HepG2 (cell line): ENCODE measurements at regions not wholly inside any gene's neighbourhood (a gene's known extent, or its start where the extent isn't known, plus 50 kb on each side); places are given as distances from the start of the nearest gene placed in this dataset.

Experiments
- BRCA1 ChIP-seq: sonication (generic); formaldehyde crosslinking; IDR thresholded peaks from 2 replicates; pipeline ENCODE4 v1.4.0; 2020; ENCODE audit warnings: missing genetic modification reagents
- CEBPG ChIP-seq: IDR thresholded peaks from 2 replicates; pipeline ENCODE4 v1.6.1; 2016
- CHCHD3 ChIP-seq: sonication (generic); formaldehyde crosslinking; IDR thresholded peaks from 2 replicates; pipeline ENCODE4 v1.8.0; 2022; ENCODE audit warnings: mild to moderate bottlenecking, missing genetic modification reagents, moderate library complexity
- FOXK1 ChIP-seq: sonication (generic); formaldehyde crosslinking; IDR thresholded peaks from 2 replicates; pipeline ENCODE4 v1.4.0; 2020; ENCODE audit warnings: low read depth, missing genetic modification reagents, borderline replicate concordance
- GLMP ChIP-seq: sonication (generic); formaldehyde crosslinking; IDR thresholded peaks from 2 replicates; pipeline ENCODE4 v1.9.0; 2021; ENCODE audit warnings: missing genetic modification reagents, mild to moderate bottlenecking, borderline replicate concordance
- GRHL1 ChIP-seq: sonication (generic); formaldehyde crosslinking; conservative IDR thresholded peaks from 2 replicates; pipeline ENCODE4 v1.8.0; 2022; ENCODE audit warnings: missing genetic modification reagents
- HHEX ChIP-seq: IDR thresholded peaks from 2 replicates; pipeline ENCODE4 v1.6.1; 2016; ENCODE audit warnings: control low read depth
- HIVEP1 ChIP-seq: sonication (generic); formaldehyde crosslinking; IDR thresholded peaks from 2 replicates; pipeline ENCODE4 v1.4.0; 2020; ENCODE audit warnings: mild to moderate bottlenecking, missing genetic modification reagents
- HNRNPUL1 ChIP-seq: fragments of 200-400 bp; formaldehyde crosslinking; IDR thresholded peaks from 2 replicates; pipeline ENCODE4 v1.6.1; 2017; ENCODE audit warnings: low read depth, mild to moderate bottlenecking, low read length, moderate library complexity
- MTA3 ChIP-seq: sonication (generic); formaldehyde crosslinking; IDR thresholded peaks from 2 replicates; pipeline ENCODE4 v1.4.0; 2020; ENCODE audit warnings: missing genetic modification reagents
- MXD4 ChIP-seq: IDR thresholded peaks from 2 replicates; pipeline ENCODE4 v1.6.1; 2016; ENCODE audit warnings: mild to moderate bottlenecking, missing biosample characterization, missing genetic modification reagents
- MXI1 ChIP-seq: IDR thresholded peaks from 3 replicates; pipeline ENCODE4 v1.6.1; 2012; ENCODE audit warnings: low read depth, low read length, inconsistent platforms, borderline replicate concordance
- NFRKB ChIP-seq: fragments of 450-650 bp; IDR thresholded peaks from 2 replicates; pipeline ENCODE4 v1.6.1; 2017
- NFYC ChIP-seq: IDR thresholded peaks from 2 replicates; pipeline ENCODE4 v1.6.1; 2016; ENCODE audit warnings: missing genetic modification reagents, missing compliant biosample characterization
- NR2F6 ChIP-seq, 2 experiments: IDR thresholded peaks; 2 replicates each; pipeline ENCODE4 v1.6.1; 2016; ENCODE audit warnings: antibody characterized with exemption in 1 of 2, mild to moderate bottlenecking in 1 of 2
- PLRG1 ChIP-seq: fragments of 450-650 bp; conservative IDR thresholded peaks from 2 replicates; pipeline ENCODE4 v1.6.1; 2016
- ZEB1 ChIP-seq: IDR thresholded peaks from 2 replicates; pipeline ENCODE4 v1.6.1; 2012; ENCODE audit warnings: mild to moderate bottlenecking, low read depth, inconsistent platforms; ENCODE audit not compliant: insufficient replicate concordance
- ZFAT ChIP-seq: sonication (generic); formaldehyde crosslinking; conservative IDR thresholded peaks from 2 replicates; pipeline ENCODE4 v1.8.1; 2023; ENCODE audit warnings: missing genetic modification reagents, inconsistent platforms
- ZNF670 ChIP-seq: sonication (generic); formaldehyde crosslinking; IDR thresholded peaks from 2 replicates; pipeline ENCODE4 v1.8.0; 2022; ENCODE audit warnings: mild to moderate bottlenecking, missing genetic modification reagents, borderline replicate concordance
- TF ChIP-seq, protein P1 (sequence below): IDR thresholded peaks from 2 replicates; pipeline ENCODE4 v1.6.1; 2012; ENCODE audit warnings: inconsistent platforms
- TF ChIP-seq, protein P2 (sequence below): sonication (generic); formaldehyde crosslinking; IDR thresholded peaks from 2 replicates; pipeline ENCODE4 v1.9.0; 2021; ENCODE audit warnings: mild to moderate bottlenecking, missing genetic modification reagents
- TF ChIP-seq, protein P3 (sequence below): sonication (generic); formaldehyde crosslinking; IDR thresholded peaks from 2 replicates; pipeline ENCODE4 v1.5.0; 2020; ENCODE audit warnings: mild to moderate bottlenecking, low read depth, missing genetic modification reagents, borderline replicate concordance

GRCh38 chr18:31232775-31233424 lies 70.2 kb upstream of the DSC1 start (continued):
- no peak for TF ChIP-seq GLMP (CRISPR knock-in tag)
- no peak for TF ChIP-seq BRCA1 (CRISPR knock-in tag)
- TF ChIP-seq ZFAT (CRISPR knock-in tag), result no peak
- TF ChIP-seq HIVEP1 (CRISPR knock-in tag), result no peak
- no peak for TF ChIP-seq CHCHD3 (CRISPR knock-in tag)
- TF ChIP-seq, protein P1, sequence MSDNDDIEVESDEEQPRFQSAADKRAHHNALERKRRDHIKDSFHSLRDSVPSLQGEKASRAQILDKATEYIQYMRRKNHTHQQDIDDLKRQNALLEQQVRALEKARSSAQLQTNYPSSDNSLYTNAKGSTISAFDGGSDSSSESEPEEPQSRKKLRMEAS, result 0 out of 2 replicates have a peak, but pooled peaks have one; percentile 37
- TF ChIP-seq HNRNPUL1, result no peak
- no peak for TF ChIP-seq NFYC (CRISPR knock-in tag)
- peak; percentile 46; the same call in 1 of the 2 replicates for TF ChIP-seq NR2F6 (IDR thresholded peaks at IDR 0.05)
- TF ChIP-seq NR2F6 (CRISPR knock-in tag; IDR thresholded peaks at IDR 0.05), result peak; percentile 66; the same call in 1 of the 2 replicates
- TF ChIP-seq PLRG1, result no peak
- peak; percentile 60; the same call in 1 of the 2 replicates for TF ChIP-seq FOXK1
- TF ChIP-seq, protein P2, sequence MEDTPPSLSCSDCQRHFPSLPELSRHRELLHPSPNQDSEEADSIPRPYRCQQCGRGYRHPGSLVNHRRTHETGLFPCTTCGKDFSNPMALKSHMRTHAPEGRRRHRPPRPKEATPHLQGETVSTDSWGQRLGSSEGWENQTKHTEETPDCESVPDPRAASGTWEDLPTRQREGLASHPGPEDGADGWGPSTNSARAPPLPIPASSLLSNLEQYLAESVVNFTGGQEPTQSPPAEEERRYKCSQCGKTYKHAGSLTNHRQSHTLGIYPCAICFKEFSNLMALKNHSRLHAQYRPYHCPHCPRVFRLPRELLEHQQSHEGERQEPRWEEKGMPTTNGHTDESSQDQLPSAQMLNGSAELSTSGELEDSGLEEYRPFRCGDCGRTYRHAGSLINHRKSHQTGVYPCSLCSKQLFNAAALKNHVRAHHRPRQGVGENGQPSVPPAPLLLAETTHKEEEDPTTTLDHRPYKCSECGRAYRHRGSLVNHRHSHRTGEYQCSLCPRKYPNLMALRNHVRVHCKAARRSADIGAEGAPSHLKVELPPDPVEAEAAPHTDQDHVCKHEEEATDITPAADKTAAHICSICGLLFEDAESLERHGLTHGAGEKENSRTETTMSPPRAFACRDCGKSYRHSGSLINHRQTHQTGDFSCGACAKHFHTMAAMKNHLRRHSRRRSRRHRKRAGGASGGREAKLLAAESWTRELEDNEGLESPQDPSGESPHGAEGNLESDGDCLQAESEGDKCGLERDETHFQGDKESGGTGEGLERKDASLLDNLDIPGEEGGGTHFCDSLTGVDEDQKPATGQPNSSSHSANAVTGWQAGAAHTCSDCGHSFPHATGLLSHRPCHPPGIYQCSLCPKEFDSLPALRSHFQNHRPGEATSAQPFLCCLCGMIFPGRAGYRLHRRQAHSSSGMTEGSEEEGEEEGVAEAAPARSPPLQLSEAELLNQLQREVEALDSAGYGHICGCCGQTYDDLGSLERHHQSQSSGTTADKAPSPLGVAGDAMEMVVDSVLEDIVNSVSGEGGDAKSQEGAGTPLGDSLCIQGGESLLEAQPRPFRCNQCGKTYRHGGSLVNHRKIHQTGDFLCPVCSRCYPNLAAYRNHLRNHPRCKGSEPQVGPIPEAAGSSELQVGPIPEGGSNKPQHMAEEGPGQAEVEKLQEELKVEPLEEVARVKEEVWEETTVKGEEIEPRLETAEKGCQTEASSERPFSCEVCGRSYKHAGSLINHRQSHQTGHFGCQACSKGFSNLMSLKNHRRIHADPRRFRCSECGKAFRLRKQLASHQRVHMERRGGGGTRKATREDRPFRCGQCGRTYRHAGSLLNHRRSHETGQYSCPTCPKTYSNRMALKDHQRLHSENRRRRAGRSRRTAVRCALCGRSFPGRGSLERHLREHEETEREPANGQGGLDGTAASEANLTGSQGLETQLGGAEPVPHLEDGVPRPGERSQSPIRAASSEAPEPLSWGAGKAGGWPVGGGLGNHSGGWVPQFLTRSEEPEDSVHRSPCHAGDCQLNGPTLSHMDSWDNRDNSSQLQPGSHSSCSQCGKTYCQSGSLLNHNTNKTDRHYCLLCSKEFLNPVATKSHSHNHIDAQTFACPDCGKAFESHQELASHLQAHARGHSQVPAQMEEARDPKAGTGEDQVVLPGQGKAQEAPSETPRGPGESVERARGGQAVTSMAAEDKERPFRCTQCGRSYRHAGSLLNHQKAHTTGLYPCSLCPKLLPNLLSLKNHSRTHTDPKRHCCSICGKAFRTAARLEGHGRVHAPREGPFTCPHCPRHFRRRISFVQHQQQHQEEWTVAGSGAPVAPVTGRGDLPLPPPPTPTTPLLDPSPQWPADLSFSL, result peak; percentile 92
- no peak for TF ChIP-seq MXI1
- TF ChIP-seq ZNF670 (CRISPR knock-in tag), result no peak
- TF ChIP-seq, protein P3, sequence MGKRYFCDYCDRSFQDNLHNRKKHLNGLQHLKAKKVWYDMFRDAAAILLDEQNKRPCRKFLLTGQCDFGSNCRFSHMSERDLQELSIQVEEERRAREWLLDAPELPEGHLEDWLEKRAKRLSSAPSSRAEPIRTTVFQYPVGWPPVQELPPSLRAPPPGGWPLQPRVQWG (CRISPR knock-in tag), result no peak
- no peak for TF ChIP-seq GRHL1 (CRISPR knock-in tag)
- TF ChIP-seq HHEX (CRISPR knock-in tag), result no peak
- peak; percentile 75 for TF ChIP-seq CEBPG (CRISPR knock-in tag)
- peak; percentile 47 for TF ChIP-seq ZEB1
- TF ChIP-seq MXD4 (CRISPR knock-in tag), result no peak
- TF ChIP-seq NFRKB, result no peak
- no peak for TF ChIP-seq MTA3
